Iris pigment epithelial cell (primary cell): ENCODE measurements at regions not wholly inside any gene's neighbourhood (a gene's known extent, or its start where the extent isn't known, plus 50 kb on each side); places are given as distances from the start of the nearest gene placed in this dataset.
"Not testable (repeated sequence)": the region's sequence is repeated elsewhere in the genome, so short reads cannot be mapped to it uniquely, and the experiment has no call there.

Source experiments
- DNase-seq: peaks from one replicate; pipeline ENCODE4 v3.0.0-alpha.2; 2011; ENCODE audit warnings: low read depth

DNA sequence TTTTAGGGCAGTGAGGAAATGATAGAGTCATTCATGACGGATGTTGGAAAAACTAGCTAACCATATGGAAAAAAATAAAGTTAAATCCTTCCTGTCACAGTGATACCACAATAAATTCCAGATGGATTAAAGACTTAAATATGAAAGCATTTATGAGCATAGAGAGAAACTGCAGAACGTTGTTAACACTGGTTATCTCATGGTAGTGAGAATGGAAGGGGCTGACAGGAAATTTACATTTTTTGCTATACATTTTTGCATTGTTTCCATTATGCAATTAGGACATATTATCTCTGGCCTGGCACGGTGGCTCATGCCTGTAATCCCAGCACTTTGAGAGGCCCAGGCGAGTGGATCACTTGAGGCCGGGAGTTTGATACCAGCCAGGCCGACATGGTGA, 130.5 kb upstream of the VOPP1 start:
- DNase-seq = peak; percentile 15

DNA sequence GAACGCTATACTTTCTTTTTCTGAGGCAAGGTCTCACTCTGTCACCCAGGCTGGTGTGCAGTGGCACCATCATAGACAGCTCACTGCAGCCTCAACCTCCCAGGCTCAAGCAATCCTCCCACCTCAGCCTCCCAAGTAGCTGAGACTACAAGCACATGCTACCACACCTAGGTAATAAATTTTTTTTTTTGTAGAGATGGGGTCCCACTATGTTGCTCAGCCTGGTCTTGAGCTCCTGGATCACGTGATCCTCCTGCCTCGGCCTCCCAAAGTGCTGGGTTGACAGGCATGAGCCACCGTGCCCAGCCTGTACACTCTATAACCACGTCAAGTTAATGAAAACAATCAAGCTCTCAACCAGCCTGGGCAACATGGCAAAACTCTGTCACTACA, 127.1 kb upstream of the VOPP1 start:
- DNase-seq = not testable (repeated sequence)

DNA sequence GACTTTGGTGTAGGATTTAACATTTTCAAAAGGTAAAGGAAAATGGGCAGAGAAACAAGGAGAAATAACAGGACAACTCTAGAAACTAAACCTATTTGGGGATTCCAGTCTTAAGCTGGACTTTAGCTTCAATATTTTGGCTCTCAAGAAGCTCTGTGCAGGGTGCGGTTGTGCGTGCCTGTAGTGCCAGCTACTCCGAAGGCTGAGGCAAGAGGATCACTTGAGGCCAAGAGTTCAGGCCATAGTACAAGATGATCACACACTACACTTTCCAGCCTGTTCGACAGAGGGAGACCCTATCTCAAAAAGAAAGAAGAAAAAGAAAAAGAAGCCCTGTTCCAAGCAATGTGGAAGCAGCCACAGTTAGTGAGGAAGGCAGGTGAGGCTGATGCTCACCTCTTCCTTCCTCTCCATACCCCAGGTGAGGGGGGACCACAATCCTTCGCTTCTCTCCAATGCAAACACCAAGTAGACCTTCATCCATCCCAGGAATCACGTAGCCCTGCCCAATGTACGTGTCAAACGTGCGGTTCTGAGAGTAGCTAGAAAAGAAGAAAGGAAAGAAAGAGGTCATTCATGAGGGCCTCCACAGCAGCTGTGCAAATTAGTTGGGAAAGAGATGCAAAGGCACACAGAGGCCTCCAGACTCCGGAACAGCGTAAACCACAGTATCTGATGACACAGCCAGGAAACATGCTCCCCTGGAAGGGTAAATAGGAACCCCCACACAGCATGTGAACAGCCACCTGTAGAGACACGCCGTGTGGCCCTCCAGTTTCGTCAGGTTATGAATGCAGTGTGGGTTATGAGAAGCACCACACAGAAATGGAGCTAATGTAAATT, 126.5 kb upstream of the VOPP1 start:
- DNase-seq = peak; percentile 65

GRCh38 chr7:55695893-55696701, 123.8 kb upstream of the VOPP1 start:
- DNase-seq = peak; percentile 20

GRCh38 chr7:55694484-55694883, 122.2 kb upstream of the VOPP1 start:
- not testable (repeated sequence) for DNase-seq

DNA sequence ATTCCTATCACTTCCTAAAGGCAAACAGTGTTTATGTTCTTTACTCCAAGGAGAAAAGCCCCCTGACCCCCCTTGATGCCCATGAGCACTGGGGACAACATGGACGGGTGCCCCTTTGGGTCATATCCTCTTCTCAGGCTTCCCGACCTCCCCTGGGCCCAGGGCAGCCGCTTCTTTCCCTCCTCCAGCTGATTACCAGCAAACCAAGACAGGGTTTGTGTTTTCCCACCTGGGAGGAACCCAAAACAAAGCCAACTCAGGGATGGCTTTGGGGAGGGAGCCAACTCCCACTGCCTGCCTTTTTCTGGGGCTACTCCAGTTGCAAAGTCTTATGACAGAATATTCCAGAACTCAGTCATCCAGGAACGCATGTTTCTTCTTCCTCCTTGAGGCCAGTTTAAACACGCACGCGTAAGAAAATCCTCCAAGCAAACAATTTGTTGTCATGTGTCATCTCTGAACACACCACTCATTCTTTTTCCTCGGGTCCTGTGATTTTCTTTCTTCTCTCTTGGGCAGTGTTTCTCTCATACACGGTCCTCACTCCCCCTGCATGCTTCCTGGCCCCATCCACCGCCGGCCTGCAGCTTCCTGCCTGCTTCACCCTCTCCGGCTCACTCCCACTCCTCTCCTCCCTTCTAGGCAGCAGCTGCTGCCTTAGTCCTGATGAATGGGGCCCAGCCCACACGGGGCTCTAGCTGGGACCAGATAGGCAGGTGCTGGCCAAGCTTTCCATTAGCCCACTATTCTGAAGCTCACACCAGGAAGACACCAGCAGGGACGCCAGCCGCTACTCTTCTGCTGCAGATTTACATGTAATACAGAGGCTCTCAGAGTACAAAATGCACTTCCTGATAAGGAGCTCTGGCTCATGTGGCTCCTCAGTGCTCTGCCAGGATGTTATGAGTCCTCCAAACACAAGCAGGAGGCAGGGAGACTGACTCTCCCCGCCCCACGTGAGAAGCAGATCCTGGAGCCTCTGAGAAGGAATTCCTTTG, 116.7 kb upstream of the VOPP1 start:
- peak; percentile 38 for DNase-seq

GRCh38 chr7:55688261-55688660, 116.0 kb upstream of the VOPP1 start:
- DNase-seq = not testable (repeated sequence)

DNA sequence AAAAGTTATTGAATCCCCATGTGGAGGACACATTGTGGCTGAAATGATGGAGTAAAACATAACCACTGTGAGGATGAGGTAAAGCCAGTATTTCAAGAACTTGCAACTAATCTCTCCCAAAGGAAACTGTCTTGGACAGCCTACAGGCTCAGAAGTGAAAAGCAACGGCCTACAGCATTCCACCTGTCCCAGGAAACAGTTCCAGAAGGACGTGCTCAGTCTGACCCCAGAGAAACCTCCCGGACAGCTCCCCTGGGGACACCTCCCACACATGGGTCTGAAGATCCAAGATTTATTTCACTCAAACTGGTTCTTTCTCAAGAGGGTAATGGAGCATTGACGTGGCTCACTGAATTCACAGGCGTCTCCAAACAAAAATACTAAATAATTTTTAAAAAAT, 115.0 kb upstream of the VOPP1 start:
- DNase-seq = not testable (repeated sequence)

- not testable (repeated sequence) for DNase-seq
These were observed 114.5 kb upstream of the VOPP1 start for GRCh38 chr7:55686771-55687170.

GRCh38 chr7:55683501-55683900, 111.2 kb upstream of the VOPP1 start:
- not testable (repeated sequence) for DNase-seq

GRCh38 chr7:55675589-55675988, 103.3 kb upstream of the VOPP1 start:
- DNase-seq = not testable (repeated sequence)

- DNase-seq = not testable (repeated sequence)
These were observed 101.2 kb upstream of the VOPP1 start for GRCh38 chr7:55673525-55673924.

DNA sequence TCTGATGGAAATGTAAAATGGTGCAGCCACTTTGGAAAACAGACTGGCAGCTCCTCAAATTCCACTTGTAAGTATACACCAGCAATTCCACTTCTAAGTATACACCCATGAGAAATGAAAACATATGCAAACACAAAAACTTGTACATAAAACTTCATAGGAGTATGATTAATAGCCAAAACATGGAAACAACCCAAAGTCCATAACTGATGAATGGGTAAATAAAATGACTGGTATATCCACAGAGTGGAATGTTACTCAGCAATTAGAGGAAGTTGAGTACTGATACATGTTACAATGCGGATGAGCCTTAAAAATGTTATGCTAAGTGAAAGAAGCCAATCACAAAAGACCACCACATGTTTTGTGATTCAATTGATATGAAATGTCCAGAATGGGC, 99.8 kb upstream of the VOPP1 start:
- DNase-seq = not testable (repeated sequence)

DNA sequence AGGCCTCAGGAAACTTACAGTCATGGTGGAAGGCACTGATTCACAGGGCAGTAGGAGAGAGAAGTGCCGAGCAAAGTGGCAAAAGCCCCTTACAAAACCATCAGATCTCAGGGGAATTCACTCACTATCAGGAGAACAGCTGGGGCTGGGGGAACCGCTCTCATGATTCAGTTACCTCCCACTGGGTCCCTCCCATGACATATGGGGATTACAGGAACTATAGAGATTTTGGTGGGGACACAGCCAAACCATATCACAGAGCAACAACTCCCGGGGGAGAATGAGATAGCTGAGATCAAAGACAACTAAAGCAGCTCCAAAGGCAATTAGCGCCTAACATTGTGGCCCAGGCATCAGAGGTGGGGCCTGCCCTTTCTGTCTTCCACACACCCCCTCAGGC, 85.4 kb upstream of the VOPP1 start:
- DNase-seq = no peak

- no peak for DNase-seq
These were observed 78.8 kb upstream of the VOPP1 start for GRCh38 chr7:55651057-55651456.

DNA sequence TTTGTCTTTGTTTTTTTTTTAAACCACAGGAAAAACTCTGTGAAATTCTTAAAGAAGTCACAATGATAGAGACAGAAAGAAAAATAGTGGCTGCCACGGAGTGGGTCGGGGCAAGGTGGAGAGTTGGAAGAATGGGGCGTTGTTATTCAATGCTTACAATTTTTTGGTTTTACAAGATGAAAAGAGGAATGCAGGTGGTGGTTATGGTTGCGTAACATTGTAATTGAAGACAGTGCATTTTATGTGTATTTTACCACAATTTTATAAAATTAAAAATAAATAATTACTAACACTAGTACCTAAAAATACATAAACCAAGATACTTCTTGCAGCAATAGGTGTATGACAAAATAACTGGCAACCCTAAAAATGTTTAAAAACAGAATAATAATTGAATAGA, 76.9 kb upstream of the VOPP1 start:
- DNase-seq = no peak

DNA sequence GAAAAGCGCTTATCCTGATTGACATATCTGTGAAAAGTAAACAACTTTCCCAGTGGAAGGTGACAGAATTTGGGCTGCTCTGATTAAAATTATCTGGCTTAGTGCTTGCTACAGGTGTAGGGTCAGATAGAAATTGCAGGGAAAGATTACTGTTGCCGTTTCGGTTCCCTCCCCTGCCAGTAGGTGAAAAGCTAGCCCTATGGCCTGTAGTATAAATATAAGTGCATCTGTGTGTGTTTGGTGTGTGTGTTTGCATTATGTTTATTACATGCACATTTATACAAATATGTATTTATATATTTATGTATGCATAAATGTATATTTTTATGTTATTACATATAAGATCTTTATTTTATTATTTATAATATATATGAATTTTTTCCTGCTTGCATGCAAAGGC, 72.3 kb upstream of the VOPP1 start:
- no peak for DNase-seq

DNA sequence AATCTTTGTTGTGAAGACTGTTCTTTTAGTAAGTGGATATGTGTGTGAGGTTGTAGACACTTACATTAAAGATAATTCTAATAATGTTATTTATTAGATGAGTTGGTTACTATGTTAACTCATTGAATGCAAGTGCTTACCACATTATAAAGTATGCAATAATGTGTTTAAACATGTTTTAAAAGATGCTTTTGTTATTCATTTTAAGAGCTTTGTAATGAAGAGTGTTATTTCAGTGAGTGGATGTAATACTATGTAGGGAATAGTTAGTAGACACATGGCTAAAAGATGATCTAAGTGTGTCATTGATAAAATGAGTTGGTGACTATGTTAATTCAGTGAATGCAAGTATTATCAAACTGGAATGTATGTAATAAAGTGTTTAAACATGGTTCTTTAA, 70.0 kb upstream of the VOPP1 start:
- DNase-seq = no peak

DNA sequence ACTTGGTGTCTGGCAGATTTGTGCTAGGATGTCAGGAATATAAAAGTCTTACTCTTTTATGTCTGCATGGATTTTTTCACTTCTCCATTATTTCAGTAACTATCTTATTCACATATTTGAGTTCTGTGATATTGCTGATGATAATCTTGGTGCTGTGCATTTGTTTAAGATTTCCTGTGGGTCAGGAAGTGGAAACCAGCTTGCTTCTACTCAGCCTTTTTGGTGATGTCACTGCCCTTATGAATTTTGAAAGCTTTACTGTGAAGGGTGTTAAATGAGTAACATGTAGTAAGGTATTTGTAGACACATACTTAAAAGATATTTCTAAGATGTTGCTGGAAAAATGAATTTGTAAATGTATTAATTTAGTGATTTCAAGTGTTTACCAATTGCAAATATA, 69.5 kb upstream of the VOPP1 start:
- peak; percentile 6 for DNase-seq

DNA sequence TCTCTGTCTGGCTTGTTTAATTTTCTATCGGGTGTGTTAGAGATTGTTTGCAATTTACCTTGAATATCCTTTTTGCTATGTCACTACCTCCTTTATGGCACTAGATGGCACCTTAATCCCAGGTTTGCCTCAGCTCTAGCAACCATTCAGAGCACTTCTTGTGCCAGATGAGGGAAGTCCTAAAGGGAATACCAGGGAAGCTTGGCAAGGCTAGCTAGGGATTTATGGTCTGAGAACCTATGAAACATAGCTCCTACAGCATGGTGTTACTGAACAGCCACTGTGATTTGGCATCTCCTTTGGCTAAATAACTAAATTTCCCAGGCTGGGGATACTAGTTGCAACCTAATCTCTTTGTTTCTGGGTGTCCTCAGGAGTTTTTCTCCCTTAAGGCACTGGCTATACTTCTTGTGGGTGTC, 69.0 kb upstream of the VOPP1 start:
- peak; percentile 75 for DNase-seq

GRCh38 chr7:55639640-55640039, 67.3 kb upstream of the VOPP1 start:
- no peak for DNase-seq
